ENCODE measurements at regions not wholly inside any gene's neighbourhood (a gene's known extent, or its start where the extent isn't known, plus 50 kb on each side); places are given as distances from the start of the nearest gene placed in this dataset.
A peak's percentile ranks its signal among the peaks of the same experiment; 100 is the strongest.
"Not testable (repeated sequence)": the region's sequence is repeated elsewhere in the genome, so short reads cannot be mapped to it uniquely, and the experiment has no call there.

DNA sequence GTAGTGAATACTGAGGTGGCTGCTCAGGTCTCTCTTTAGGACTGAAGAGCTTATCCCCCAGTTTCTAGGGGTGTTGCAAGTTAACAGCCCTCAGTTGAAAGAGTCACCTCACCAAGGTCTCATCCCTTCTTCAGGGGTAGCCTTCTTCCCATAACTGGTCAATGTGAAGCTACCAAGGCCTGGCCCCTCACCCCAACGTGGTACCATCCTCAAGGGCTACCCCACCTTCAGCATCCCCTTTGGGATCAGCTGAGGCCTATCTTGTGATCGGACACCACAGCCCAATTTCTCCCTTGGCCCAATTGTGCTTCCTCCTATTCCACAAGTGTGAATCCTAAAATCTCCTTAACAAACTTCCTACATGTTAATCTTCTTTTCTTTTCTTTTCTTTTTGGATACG, 289.5 kb upstream of the MKLN1 start:
- H3K4me1 Mint-ChIP-seq (ENCODE audit: low read depth), result peaks cover 70% of the 10 kb centered on the region
- peaks cover 21% of the 10 kb centered on the region; the same call in 1 of the 2 replicates for H3K36me3 Mint-ChIP-seq (ENCODE audit: low read depth)
- H3K4me3 Mint-ChIP-seq, result no peak overlapping the region
- H3K27me3 Mint-ChIP-seq (ENCODE audit: insufficient read depth), result peaks cover 4% of the 10 kb centered on the region
- TF ChIP-seq, protein P1, sequence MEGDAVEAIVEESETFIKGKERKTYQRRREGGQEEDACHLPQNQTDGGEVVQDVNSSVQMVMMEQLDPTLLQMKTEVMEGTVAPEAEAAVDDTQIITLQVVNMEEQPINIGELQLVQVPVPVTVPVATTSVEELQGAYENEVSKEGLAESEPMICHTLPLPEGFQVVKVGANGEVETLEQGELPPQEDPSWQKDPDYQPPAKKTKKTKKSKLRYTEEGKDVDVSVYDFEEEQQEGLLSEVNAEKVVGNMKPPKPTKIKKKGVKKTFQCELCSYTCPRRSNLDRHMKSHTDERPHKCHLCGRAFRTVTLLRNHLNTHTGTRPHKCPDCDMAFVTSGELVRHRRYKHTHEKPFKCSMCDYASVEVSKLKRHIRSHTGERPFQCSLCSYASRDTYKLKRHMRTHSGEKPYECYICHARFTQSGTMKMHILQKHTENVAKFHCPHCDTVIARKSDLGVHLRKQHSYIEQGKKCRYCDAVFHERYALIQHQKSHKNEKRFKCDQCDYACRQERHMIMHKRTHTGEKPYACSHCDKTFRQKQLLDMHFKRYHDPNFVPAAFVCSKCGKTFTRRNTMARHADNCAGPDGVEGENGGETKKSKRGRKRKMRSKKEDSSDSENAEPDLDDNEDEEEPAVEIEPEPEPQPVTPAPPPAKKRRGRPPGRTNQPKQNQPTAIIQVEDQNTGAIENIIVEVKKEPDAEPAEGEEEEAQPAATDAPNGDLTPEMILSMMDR (IDR thresholded peaks at IDR 0.05), result no peak
- H3K27ac Mint-ChIP-seq, result peak overlapping the region; percentile 67
- no peak for DNase-seq
- no peaks in the 10 kb centered on the region for H3K9me3 Mint-ChIP-seq

DNA sequence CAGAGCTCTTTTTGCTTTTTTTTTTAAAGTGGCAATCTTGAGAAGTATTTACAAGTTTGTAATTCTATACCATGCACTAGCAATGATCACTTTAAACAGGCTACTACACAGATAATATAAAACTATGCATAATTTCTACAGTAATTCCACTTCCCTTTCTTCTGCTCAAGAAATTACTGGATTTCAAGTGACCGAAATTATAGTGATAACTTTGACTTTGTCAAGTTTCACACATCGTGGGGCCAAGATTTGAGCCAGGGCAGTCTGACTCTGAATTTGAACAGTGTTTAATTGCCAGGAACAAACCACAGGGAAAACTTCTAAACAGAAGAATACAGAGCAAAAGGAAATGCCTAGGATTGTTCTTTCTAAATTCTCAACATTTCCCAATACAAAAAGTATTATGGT, 288.3 kb upstream of the MKLN1 start:
- H3K9me3 Mint-ChIP-seq, result no peaks in the 10 kb centered on the region
- no peak for DNase-seq
- peak overlapping the region; percentile 58 for H3K4me3 Mint-ChIP-seq
- peak overlapping the region; percentile 46 for H3K27ac Mint-ChIP-seq
- H3K27me3 Mint-ChIP-seq (ENCODE audit: insufficient read depth), result peaks cover 4% of the 10 kb centered on the region
- peaks cover 15% of the 10 kb centered on the region; the same call in 1 of the 2 replicates for H3K36me3 Mint-ChIP-seq (ENCODE audit: low read depth)
- peaks cover 62% of the 10 kb centered on the region for H3K4me1 Mint-ChIP-seq (ENCODE audit: low read depth)
- TF ChIP-seq, protein P1 (IDR thresholded peaks at IDR 0.05), result no peak

DNA sequence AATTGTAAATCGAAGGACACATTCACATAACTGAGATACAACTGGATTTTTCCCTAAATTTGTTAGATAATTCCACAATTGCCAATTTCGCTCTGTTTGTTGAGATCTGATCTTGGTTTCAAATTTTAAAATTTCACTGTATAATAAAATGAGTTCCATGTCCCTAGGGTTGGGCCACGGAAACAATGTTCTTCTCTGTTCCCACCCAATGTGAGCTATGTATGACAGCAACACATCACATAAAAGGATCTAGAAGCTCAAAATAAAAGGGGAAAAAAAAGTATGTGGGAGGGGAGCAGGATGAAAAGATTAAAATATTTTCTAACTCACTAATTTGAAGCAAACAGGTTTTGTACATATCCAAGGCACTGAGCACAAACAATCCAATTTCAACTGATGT, 287.8 kb upstream of the MKLN1 start:
- peaks cover 11% of the 10 kb centered on the region; the same call in 1 of the 2 replicates for H3K36me3 Mint-ChIP-seq (ENCODE audit: low read depth)
- peaks cover 4% of the 10 kb centered on the region for H3K27me3 Mint-ChIP-seq (ENCODE audit: insufficient read depth)
- H3K27ac Mint-ChIP-seq, result peak overlapping the region; percentile 46
- peaks cover 59% of the 10 kb centered on the region for H3K4me1 Mint-ChIP-seq (ENCODE audit: low read depth)
- no peaks in the 10 kb centered on the region for H3K9me3 Mint-ChIP-seq
- H3K4me3 Mint-ChIP-seq, result peak overlapping the region; percentile 58
- TF ChIP-seq, protein P1 (IDR thresholded peaks at IDR 0.05), result no peak
- DNase-seq, result no peak

DNA sequence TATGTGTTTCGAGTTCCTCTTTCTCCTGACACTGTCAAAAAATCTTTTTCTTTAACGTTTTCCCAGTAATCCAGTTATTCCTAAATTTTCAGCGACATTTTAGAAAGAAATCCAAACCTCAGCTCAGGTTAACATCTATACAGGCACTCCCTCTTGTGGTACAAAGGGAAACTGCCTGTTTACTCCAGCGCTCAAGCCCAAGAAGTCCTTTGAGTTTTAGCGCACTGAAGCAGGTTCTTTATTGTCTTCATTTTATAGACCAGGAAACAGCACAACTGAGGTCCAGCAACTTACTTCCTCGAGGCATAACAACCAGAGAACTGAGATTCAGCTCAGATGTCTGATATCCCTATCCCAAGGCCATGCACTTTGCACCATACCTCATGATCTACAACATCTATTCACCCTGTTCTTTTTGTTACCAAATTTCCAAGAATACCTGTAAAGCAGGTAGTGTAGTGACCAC, 287.2 kb upstream of the MKLN1 start:
- peaks cover 17% of the 10 kb centered on the region for H3K36me3 Mint-ChIP-seq (ENCODE audit: low read depth)
- H3K4me3 Mint-ChIP-seq, result peak overlapping the region; percentile 60
- H3K9me3 Mint-ChIP-seq, result no peaks in the 10 kb centered on the region
- TF ChIP-seq, protein P1 (IDR thresholded peaks at IDR 0.05), result peak; percentile 96
- H3K27ac Mint-ChIP-seq, result peak overlapping the region; percentile 60
- DNase-seq, result peak; percentile 63
- peaks cover 4% of the 10 kb centered on the region for H3K27me3 Mint-ChIP-seq (ENCODE audit: insufficient read depth)
- peaks cover 62% of the 10 kb centered on the region for H3K4me1 Mint-ChIP-seq (ENCODE audit: low read depth)

DNA sequence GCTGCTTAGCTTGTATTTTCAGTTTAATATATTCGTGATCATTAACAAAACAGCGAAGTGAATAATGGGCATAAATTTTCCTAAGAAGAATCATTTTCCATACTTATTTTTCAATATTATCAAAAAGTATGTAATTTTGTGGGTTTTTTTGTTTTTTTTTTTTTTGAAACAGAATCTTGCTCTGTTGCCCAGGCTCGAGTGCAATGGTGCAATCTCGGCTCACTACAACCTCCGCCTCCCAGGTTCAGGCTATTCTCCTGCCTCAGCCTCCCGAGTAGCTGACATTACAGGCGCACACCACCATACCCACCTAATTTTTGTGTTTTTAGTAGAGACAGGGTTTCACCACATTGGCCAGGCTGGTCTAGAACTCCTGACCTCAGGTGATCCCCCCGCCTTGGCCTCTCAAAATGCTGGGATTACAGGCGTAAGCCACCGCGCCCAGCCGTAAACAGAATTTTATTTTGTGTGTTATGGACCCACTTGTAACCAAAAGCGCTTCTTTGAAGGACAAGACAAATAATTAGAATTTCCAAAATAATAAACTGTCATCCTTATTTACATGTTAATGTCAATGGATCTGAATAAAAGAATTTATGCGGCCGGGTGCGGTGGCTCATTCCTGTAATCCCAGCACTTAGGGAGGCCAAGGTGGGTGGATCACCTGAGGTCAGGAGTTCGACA, 286.5 kb upstream of the MKLN1 start:
- H3K9me3 Mint-ChIP-seq; H3K4me3 Mint-ChIP-seq; H3K27me3 Mint-ChIP-seq (ENCODE audit: insufficient read depth); H3K27ac Mint-ChIP-seq; DNase-seq: not testable (repeated sequence)
- Mint-ChIP-seq H3K4me1 (ENCODE audit: low read depth) (peaks cover 61% of the 10 kb centered on the region), H3K36me3 (ENCODE audit: low read depth) (peaks cover 22% of the 10 kb centered on the region)
